ENCODE measurements at regions not wholly inside any gene's neighbourhood (a gene's known extent, or its start where the extent isn't known, plus 50 kb on each side); places are given as distances from the start of the nearest gene placed in this dataset.

- TF ChIP-seq CTCF (conservative IDR thresholded peaks at IDR 0.05; ENCODE audit: low read depth in 2 of 2) (no peak), NANOG (IDR thresholded peaks at IDR 0.05; ENCODE audit: borderline replicate concordance) (no peak), EZH2phosphoT487 (IDR thresholded peaks at IDR 0.05; ENCODE audit: unreplicated experiment) (no peak), REST (IDR thresholded peaks at IDR 0.05; ENCODE audit: unreplicated experiment) (no peak)
These were observed 92.4 kb upstream of the ADARB2 start for GRCh38 chr10:1829712-1830111.
